PC-3 (cell line): ENCODE measurements at regions not wholly inside any gene's neighbourhood (a gene's known extent, or its start where the extent isn't known, plus 50 kb on each side); places are given as distances from the start of the nearest gene placed in this dataset.
"Not testable (repeated sequence)": the region's sequence is repeated elsewhere in the genome, so short reads cannot be mapped to it uniquely, and the experiment has no call there.

ENCODE experiments used
- ATAC-seq: fragments of 200-7000 bp; cut with Tn5 transposase; 2 replicates; pipeline ENCODE4 v1.9.1; 2020; ENCODE audit warnings: mild to moderate bottlenecking, moderate library complexity
- BruUV-seq: library from RNA; stranded (reverse); fragments of 400-500 nt; replicated peaks from 2 replicates; lab custom pipeline; 2021; lab: Mats Ljungman, UMichigan
- CTCF ChIA-PET: fragments of 300-600 bp; sonication (Branson Sonifier 250); formaldehyde crosslinking; loops from one replicate; lab custom pipeline; 2022; ENCODE audit warnings: antibody characterized with exemption; lab: Charles Lee
- POLR2A ChIA-PET: fragments of 300-600 bp; sonication (Branson Sonifier 250); formaldehyde crosslinking; loops from one replicate; lab custom pipeline; 2022; ENCODE audit warnings: antibody characterized with exemption; ENCODE audit not compliant: unreplicated experiment; lab: Charles Lee
- DNase-seq: peaks from one replicate; pipeline ENCODE4 v3.0.0-alpha.2; 2015
- H2AFZ ChIP-seq: fragments of 300-600 bp; sonication (generic); 2 replicates; pipeline ENCODE4 v1.6.0; 2016; ENCODE audit warnings: antibody characterized with exemption, low read length
- H3F3A ChIP-seq: fragments of 300-600 bp; sonication (generic); one replicate; pipeline ENCODE4 v1.6.0; 2017; ENCODE audit warnings: antibody characterized with exemption, low read length, control low read depth, mild to moderate bottlenecking; ENCODE audit not compliant: unreplicated experiment
- H3K27ac ChIP-seq: fragments of 300-600 bp; sonication (generic); 2 replicates; pipeline ENCODE4 v1.5.1; 2016; ENCODE audit warnings: mild to moderate bottlenecking, low read length
- H3K27me3 ChIP-seq: fragments of 300-600 bp; sonication (generic); 2 replicates; pipeline ENCODE4 v1.6.1; 2016; ENCODE audit warnings: low read length, mixed read lengths
- H3K36me3 ChIP-seq: fragments of 300-600 bp; sonication (generic); 2 replicates; pipeline ENCODE4 v1.6.1; 2016; ENCODE audit warnings: low read depth, mixed run types, low read length, mixed read lengths
- H3K4me1 ChIP-seq: fragments of 300-600 bp; sonication (generic); 2 replicates; pipeline ENCODE4 v1.5.1; 2016; ENCODE audit warnings: low read length; ENCODE audit not compliant: insufficient read depth
- H3K4me2 ChIP-seq: fragments of 300-600 bp; sonication (generic); 2 replicates; pipeline ENCODE4 v1.6.0; 2016; ENCODE audit warnings: low read length
- H3K4me3 ChIP-seq: fragments of 300-600 bp; sonication (generic); 2 replicates; pipeline ENCODE4 v1.5.1; 2016; ENCODE audit warnings: mild to moderate bottlenecking, low read length, mixed read lengths
- H3K79me2 ChIP-seq: fragments of 300-600 bp; sonication (generic); 2 replicates; pipeline ENCODE4 v1.6.1; 2017; ENCODE audit warnings: low read length, mixed read lengths
- H3K9ac ChIP-seq: fragments of 300-600 bp; sonication (generic); 2 replicates; pipeline ENCODE4 v1.6.0; 2016; ENCODE audit warnings: mild to moderate bottlenecking, low read length
- H3K9me2 ChIP-seq: fragments of 300-600 bp; sonication (generic); replicated peaks from 2 replicates; pipeline ENCODE4 v1.6.1; 2016; ENCODE audit warnings: mixed run types, low read length, mixed read lengths
- H3K9me3 ChIP-seq: fragments of 300-600 bp; sonication (generic); 2 replicates; pipeline ENCODE4 v1.6.1; 2016; ENCODE audit warnings: low read length, mixed read lengths
- H4K20me1 ChIP-seq: fragments of 300-600 bp; sonication (generic); 2 replicates; pipeline ENCODE4 v1.6.1; 2016; ENCODE audit warnings: low read length, mixed read lengths
- EZH2 ChIP-seq: fragments of 300-600 bp; sonication (generic); IDR thresholded peaks from one replicate; pipeline ENCODE4 v1.6.1; 2017; ENCODE audit warnings: antibody characterized with exemption, mild to moderate bottlenecking, low read length; ENCODE audit not compliant: unreplicated experiment
- EZH2phosphoT487 ChIP-seq: fragments of 300-600 bp; sonication (generic); IDR thresholded peaks from 2 replicates; pipeline ENCODE4 v1.6.1; 2018; ENCODE audit warnings: mild to moderate bottlenecking, antibody characterized with exemption, low read length, borderline replicate concordance
- intact Hi-C: fragments of 100-400 bp; cut with micrococcal nuclease; formaldehyde crosslinking; loops from 2 replicates; pipeline ENCODE4 v1.9.0; 2023
- TF ChIP-seq, protein P1 (sequence below): fragments of 300-600 bp; sonication (generic); conservative IDR thresholded peaks from 2 replicates; pipeline ENCODE4 v1.5.1; 2017; ENCODE audit warnings: antibody characterized with exemption, low read depth, mild to moderate bottlenecking, low read length

DNA sequence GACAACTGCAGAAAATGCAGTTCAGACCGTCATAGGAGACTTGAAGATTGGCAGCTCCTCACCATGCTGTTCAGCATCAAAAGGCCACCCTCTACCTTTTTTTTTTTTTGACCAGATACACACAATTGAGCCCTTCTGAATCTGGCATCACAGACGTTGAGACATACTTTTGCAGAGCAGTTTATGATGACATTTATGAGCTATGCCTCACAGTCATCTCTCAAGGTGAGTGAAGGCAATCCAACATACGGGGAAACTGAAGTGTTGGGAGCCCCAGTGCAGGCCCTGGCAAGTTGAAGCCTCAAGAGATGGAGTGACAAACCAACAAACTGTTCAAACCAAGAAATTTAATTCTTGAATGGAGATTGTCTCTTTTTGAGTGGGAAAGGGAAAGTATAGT is 83.6 kb upstream of the DLX6 start:
- DNase-seq (peak; percentile 13), ATAC-seq (no peak)
- intact Hi-C loops, result no loop called here
- H3K9me3 ChIP-seq, result no peaks in the 10 kb centered on the region
- H3K79me2 ChIP-seq, result no peaks in the 10 kb centered on the region
- POLR2A ChIA-PET, result no interaction called here
- no peak overlapping the region for H2AFZ ChIP-seq
- H3K36me3 ChIP-seq, result no peaks in the 10 kb centered on the region
- H3K27me3 ChIP-seq, result no peaks in the 10 kb centered on the region
- no peak overlapping the region for H3K4me3 ChIP-seq
- H3K9ac ChIP-seq, result no peak overlapping the region
- H3K27ac ChIP-seq, result no peak overlapping the region
- no peaks in the 10 kb centered on the region for H3F3A ChIP-seq
- BruUV-seq, result no TSS peak
- TF ChIP-seq EZH2 (no peak), EZH2phosphoT487 (no peak)
- TF ChIP-seq, protein P1, sequence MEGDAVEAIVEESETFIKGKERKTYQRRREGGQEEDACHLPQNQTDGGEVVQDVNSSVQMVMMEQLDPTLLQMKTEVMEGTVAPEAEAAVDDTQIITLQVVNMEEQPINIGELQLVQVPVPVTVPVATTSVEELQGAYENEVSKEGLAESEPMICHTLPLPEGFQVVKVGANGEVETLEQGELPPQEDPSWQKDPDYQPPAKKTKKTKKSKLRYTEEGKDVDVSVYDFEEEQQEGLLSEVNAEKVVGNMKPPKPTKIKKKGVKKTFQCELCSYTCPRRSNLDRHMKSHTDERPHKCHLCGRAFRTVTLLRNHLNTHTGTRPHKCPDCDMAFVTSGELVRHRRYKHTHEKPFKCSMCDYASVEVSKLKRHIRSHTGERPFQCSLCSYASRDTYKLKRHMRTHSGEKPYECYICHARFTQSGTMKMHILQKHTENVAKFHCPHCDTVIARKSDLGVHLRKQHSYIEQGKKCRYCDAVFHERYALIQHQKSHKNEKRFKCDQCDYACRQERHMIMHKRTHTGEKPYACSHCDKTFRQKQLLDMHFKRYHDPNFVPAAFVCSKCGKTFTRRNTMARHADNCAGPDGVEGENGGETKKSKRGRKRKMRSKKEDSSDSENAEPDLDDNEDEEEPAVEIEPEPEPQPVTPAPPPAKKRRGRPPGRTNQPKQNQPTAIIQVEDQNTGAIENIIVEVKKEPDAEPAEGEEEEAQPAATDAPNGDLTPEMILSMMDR, result no peak
- no peaks in the 10 kb centered on the region for H3K9me2 ChIP-seq
- H3K4me2 ChIP-seq, result no peak overlapping the region
- no peaks in the 10 kb centered on the region for H4K20me1 ChIP-seq
- CTCF ChIA-PET, result interaction anchor here (0.6 kb wide), 1 partner anchor 326 kb away, joined by 3 read pairs; no protein-coding TSS in a partner anchor
- peaks cover 10% of the 10 kb centered on the region; the same call in 1 of the 2 replicates for H3K4me1 ChIP-seq

DNA sequence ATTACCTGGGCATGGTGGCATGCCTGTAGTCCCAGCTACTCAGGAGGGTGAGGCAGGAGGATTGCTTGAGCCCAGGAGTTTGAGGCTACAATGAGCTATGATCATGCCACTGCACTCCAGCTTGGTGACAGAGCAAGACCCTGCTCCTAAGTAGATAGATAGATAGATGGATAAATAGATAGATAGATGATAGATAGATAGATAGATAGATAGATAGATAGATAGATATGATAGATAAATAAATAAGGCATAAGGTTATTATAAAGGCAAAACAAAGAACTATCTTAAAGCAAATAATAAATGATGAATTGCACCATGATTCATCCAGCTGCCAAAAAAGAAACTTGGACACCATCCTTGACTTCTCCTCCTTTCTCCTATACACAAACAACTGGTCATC is 82.0 kb upstream of the DLX6 start:
- H3K4me2 ChIP-seq, H3F3A ChIP-seq, CTCF ChIA-PET, H3K27ac ChIP-seq, POLR2A ChIA-PET, H3K9me3 ChIP-seq, H3K9ac ChIP-seq, H3K79me2 ChIP-seq, H3K36me3 ChIP-seq, H3K27me3 ChIP-seq, H3K9me2 ChIP-seq, H3K4me1 ChIP-seq, H3K4me3 ChIP-seq, ATAC-seq, BruUV-seq, H4K20me1 ChIP-seq, H2AFZ ChIP-seq, intact Hi-C loops, DNase-seq: not testable (repeated sequence)

DNA sequence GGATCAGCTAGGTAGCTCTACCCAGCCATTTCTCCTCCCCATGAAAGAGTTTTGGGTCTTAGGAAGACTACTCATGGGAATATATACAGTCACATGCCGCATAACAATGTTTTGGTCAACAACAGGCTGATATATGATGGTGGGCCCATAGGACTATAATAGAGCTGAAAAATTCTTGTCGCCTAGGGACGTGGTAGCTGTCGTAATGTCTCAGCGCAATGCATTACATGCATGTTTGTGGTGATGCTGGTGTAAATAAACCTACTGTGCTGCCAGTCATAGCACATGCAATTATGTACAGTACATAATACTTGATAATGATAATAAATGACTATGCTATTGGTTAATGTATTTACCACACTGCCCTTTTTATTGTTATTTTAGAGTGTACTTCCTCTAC is 78.2 kb upstream of the DLX6 start:
- Histone ChIP-seq H3K9ac (no peak overlapping the region), H3F3A (no peaks in the 10 kb centered on the region), H3K4me1 (no peaks in the 10 kb centered on the region), H3K4me2 (no peak overlapping the region), H3K36me3 (no peaks in the 10 kb centered on the region), H3K27ac (no peak overlapping the region), H3K9me2 (no peaks in the 10 kb centered on the region), H3K27me3 (no peaks in the 10 kb centered on the region), H2AFZ (no peak overlapping the region), H3K9me3 (no peaks in the 10 kb centered on the region), H3K4me3 (no peak overlapping the region), H3K79me2 (no peaks in the 10 kb centered on the region), H4K20me1 (no peaks in the 10 kb centered on the region)
- no TSS peak for BruUV-seq
- intact Hi-C loops, result no loop called here
- ATAC-seq (no peak), DNase-seq (no peak)
- TF ChIP-seq EZH2phosphoT487, result no peak
- TF ChIP-seq, protein P1, result no peak
- TF ChIP-seq EZH2, result no peak
- CTCF ChIA-PET, result no interaction called here
- POLR2A ChIA-PET, result no interaction called here
